Fibroblast of lung (primary cell): ENCODE measurements at regions not wholly inside any gene's neighbourhood (a gene's known extent, or its start where the extent isn't known, plus 50 kb on each side); places are given as distances from the start of the nearest gene placed in this dataset.

Experiments used
- DNase-seq, 2 donors: peaks; one replicate each; pipeline versions ENCODE4 v3.0.0 to v3.0.0-alpha.2; 2010; ENCODE audit warnings: low read depth in 2 of 2
- H2AFZ ChIP-seq: 2 replicates; pipeline ENCODE4 v1.5.1; 2012; ENCODE audit warnings: low read length, control low read depth, inconsistent platforms
- H3K27ac ChIP-seq: 2 replicates; pipeline ENCODE4 v1.5.1; 2011; ENCODE audit warnings: low read length, control low read depth; ENCODE audit not compliant: insufficient read depth
- H3K27me3 ChIP-seq: 2 replicates; pipeline ENCODE4 v1.5.1; 2011; ENCODE audit warnings: mild to moderate bottlenecking, low read length; ENCODE audit not compliant: control insufficient read depth, insufficient read depth
- H3K36me3 ChIP-seq: 2 replicates; pipeline ENCODE4 v1.5.1; 2011; ENCODE audit warnings: low read length; ENCODE audit not compliant: control insufficient read depth, insufficient read depth
- H3K4me1 ChIP-seq: 2 replicates; pipeline ENCODE4 v1.5.1; 2011; ENCODE audit warnings: low read length; ENCODE audit not compliant: control insufficient read depth, insufficient read depth; ENCODE audit errors: extremely low read depth
- H3K4me2 ChIP-seq: 2 replicates; pipeline ENCODE4 v1.5.1; 2011; ENCODE audit warnings: low read length, control low read depth; ENCODE audit not compliant: insufficient read depth; ENCODE audit errors: extremely low read depth
- H3K4me3 ChIP-seq, 4 experiments: fragments of 200-600 bp in 1 of 4; sonication (generic) in 1 of 4; replicated peaks in 1 of 4; 2 replicates each; pipeline ENCODE4 v1.5.1; 2011 to 2016; ENCODE audit warnings: low read length in 4 of 4, low read depth in 3 of 4, mild to moderate bottlenecking in 3 of 4, control low read depth in 2 of 4, inconsistent platforms in 1 of 4, mixed read lengths in 1 of 4; ENCODE audit not compliant: insufficient read depth in 1 of 4; ENCODE audit errors: control extremely low read depth in 1 of 4
- H3K79me2 ChIP-seq: 2 replicates; pipeline ENCODE4 v1.5.1; 2012; ENCODE audit warnings: mild to moderate bottlenecking, low read length, inconsistent platforms; ENCODE audit not compliant: control insufficient read depth, insufficient read depth
- H3K9ac ChIP-seq: 2 replicates; pipeline ENCODE4 v1.5.1; 2011; ENCODE audit warnings: mild to moderate bottlenecking, low read length, control low read depth; ENCODE audit not compliant: insufficient read depth
- H3K9me3 ChIP-seq: 2 replicates; pipeline ENCODE4 v1.5.1; 2012; ENCODE audit warnings: low read depth, low read length; ENCODE audit not compliant: control insufficient read depth, insufficient read depth
- H4K20me1 ChIP-seq: 2 replicates; pipeline ENCODE4 v1.5.1; 2011; ENCODE audit warnings: low read length; ENCODE audit not compliant: control insufficient read depth, insufficient read depth; ENCODE audit errors: extremely low read depth
- EZH2 ChIP-seq: IDR thresholded peaks from 2 replicates; pipeline ENCODE4 v1.5.1; 2012; ENCODE audit warnings: low read length, control low read depth, mild to moderate bottlenecking; ENCODE audit errors: missing control alignments
- TF ChIP-seq, protein P1 (sequence below), 2 donors: IDR thresholded peaks in 1 of 2; conservative IDR thresholded peaks in 1 of 2; 1 replicate in 1 of 2; 2 replicates in 1 of 2; pipeline ENCODE4 v1.5.1; 2011 to 2012; ENCODE audit warnings: low read length in 2 of 2, control low read depth in 1 of 2, inconsistent platforms in 1 of 2, low read depth in 1 of 2, mild to moderate bottlenecking in 1 of 2

DNA sequence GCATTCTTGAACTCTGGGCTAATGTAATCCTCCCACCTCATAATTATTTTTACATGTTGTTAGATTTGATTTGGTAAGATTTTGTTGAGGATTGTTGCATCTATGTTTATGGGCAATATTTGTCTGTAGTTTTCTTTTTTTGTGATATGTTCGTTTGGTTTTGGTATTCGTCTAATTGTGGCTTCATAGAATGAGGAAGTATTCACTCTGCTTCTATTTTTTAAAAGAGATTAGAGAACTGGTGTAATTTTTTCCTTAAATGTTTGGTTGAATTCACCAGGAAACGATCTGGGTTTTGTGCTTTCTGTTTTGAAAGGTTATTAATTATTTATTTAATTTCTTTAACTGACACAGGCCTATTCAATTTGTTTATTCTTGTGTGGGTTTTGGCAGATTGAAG, 161.2 kb upstream of the NUDT6 start:
- Histone ChIP-seq H3K36me3 (no peaks in the 10 kb centered on the region), H3K27ac (no peak overlapping the region), H3K79me2 (no peaks in the 10 kb centered on the region), H2AFZ (peak overlapping the region; percentile 10), H3K9me3 (no peaks in the 10 kb centered on the region), H3K27me3 (no peaks in the 10 kb centered on the region), H3K4me1 (no peaks in the 10 kb centered on the region), H3K9ac (no peak overlapping the region), H3K4me2 (peak overlapping the region; percentile 23), H4K20me1 (no peaks in the 10 kb centered on the region), H3K4me3 (no peak overlapping the region)
- DNase-seq, result no peak
- TF ChIP-seq, protein P1, sequence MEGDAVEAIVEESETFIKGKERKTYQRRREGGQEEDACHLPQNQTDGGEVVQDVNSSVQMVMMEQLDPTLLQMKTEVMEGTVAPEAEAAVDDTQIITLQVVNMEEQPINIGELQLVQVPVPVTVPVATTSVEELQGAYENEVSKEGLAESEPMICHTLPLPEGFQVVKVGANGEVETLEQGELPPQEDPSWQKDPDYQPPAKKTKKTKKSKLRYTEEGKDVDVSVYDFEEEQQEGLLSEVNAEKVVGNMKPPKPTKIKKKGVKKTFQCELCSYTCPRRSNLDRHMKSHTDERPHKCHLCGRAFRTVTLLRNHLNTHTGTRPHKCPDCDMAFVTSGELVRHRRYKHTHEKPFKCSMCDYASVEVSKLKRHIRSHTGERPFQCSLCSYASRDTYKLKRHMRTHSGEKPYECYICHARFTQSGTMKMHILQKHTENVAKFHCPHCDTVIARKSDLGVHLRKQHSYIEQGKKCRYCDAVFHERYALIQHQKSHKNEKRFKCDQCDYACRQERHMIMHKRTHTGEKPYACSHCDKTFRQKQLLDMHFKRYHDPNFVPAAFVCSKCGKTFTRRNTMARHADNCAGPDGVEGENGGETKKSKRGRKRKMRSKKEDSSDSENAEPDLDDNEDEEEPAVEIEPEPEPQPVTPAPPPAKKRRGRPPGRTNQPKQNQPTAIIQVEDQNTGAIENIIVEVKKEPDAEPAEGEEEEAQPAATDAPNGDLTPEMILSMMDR (conservative IDR thresholded peaks at IDR 0.05 in 1 of 2, IDR thresholded peaks at IDR 0.05 in 1 of 2; ENCODE audit: low read depth in 1 of 2, low read length in 2 of 2), result no peak
- no peak for TF ChIP-seq EZH2

DNA sequence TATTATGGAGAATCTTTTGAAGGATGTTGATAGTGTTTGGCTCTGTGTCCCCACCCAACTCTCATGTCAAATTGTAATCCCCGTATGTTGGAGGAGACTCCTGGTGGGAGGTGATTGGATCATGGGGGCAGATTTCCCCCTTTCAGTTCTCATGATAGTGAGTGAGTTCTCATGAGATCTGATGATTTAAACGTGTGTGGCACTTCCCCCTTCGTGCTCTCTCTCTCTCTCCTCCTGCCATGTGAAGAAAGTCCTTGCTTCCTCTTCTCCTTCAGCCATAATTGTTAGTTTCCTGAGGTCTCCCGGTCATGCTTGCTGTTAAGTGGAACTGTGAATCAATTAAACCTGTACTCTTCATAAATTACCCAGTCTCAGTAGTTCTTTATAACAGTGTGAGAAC, 166.1 kb upstream of the NUDT6 start:
- Histone ChIP-seq H4K20me1 (no peaks in the 10 kb centered on the region), H3K27me3 (no peaks in the 10 kb centered on the region), H3K36me3 (peaks cover 2% of the 10 kb centered on the region), H3K4me1 (no peaks in the 10 kb centered on the region), H3K4me3 (no peak overlapping the region), H3K79me2 (no peaks in the 10 kb centered on the region), H3K4me2 (no peak overlapping the region), H2AFZ (no peak overlapping the region), H3K9ac (no peak overlapping the region), H3K9me3 (no peaks in the 10 kb centered on the region), H3K27ac (no peak overlapping the region)
- no peak for DNase-seq
- TF ChIP-seq EZH2, result no peak
- TF ChIP-seq, protein P1 (conservative IDR thresholded peaks at IDR 0.05 in 1 of 2, IDR thresholded peaks at IDR 0.05 in 1 of 2; ENCODE audit: low read depth in 1 of 2, low read length in 2 of 2), result no peak

DNA sequence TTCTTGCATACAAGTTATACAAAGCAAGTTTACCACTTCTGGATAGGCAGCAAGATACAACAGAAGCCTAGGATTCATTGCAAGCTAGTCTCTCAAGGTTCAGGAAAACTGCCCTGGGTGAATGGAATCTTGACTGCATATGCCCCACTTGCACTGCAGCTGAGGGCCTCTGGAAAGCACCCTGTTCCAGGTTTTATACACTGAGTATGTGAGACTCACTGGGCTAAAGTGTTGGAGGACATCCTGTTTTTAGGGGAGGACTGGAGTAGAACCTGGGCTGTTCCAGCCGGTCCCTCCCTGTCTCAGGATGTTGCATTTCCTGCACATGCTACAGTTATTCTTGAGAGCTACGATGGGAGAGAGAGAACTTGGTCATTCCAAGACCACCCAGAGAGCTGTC, 168.5 kb upstream of the NUDT6 start:
- no peaks in the 10 kb centered on the region for H3K4me1 ChIP-seq
- no peak overlapping the region for H3K4me3 ChIP-seq
- H3K36me3 ChIP-seq, result peaks cover 2% of the 10 kb centered on the region
- no peak for TF ChIP-seq EZH2
- TF ChIP-seq, protein P1 (conservative IDR thresholded peaks at IDR 0.05 in 1 of 2, IDR thresholded peaks at IDR 0.05 in 1 of 2; ENCODE audit: low read depth in 1 of 2, low read length in 2 of 2), result no peak
- DNase-seq, result no peak
- no peak overlapping the region for H3K27ac ChIP-seq
- no peak overlapping the region for H3K9ac ChIP-seq
- H2AFZ ChIP-seq, result no peak overlapping the region
- no peaks in the 10 kb centered on the region for H4K20me1 ChIP-seq
- no peaks in the 10 kb centered on the region for H3K27me3 ChIP-seq
- H3K4me2 ChIP-seq, result no peak overlapping the region
- no peaks in the 10 kb centered on the region for H3K9me3 ChIP-seq
- no peaks in the 10 kb centered on the region for H3K79me2 ChIP-seq
